ENCODE measurements at regions not wholly inside any gene's neighbourhood (a gene's known extent, or its start where the extent isn't known, plus 50 kb on each side); places are given as distances from the start of the nearest gene placed in this dataset.

GRCh38 chr14:101331141-101331525, 230.2 kb upstream of the DIO3 start:
- TF ChIP-seq, protein P1, sequence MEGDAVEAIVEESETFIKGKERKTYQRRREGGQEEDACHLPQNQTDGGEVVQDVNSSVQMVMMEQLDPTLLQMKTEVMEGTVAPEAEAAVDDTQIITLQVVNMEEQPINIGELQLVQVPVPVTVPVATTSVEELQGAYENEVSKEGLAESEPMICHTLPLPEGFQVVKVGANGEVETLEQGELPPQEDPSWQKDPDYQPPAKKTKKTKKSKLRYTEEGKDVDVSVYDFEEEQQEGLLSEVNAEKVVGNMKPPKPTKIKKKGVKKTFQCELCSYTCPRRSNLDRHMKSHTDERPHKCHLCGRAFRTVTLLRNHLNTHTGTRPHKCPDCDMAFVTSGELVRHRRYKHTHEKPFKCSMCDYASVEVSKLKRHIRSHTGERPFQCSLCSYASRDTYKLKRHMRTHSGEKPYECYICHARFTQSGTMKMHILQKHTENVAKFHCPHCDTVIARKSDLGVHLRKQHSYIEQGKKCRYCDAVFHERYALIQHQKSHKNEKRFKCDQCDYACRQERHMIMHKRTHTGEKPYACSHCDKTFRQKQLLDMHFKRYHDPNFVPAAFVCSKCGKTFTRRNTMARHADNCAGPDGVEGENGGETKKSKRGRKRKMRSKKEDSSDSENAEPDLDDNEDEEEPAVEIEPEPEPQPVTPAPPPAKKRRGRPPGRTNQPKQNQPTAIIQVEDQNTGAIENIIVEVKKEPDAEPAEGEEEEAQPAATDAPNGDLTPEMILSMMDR (IDR thresholded peaks at IDR 0.05; ENCODE audit: insufficient read depth, low read depth, low read length), result no peak
- no peak for TF ChIP-seq EZH2 (IDR thresholded peaks at IDR 0.05; ENCODE audit: insufficient read depth, low read length)
- H3K9ac ChIP-seq (ENCODE audit: low read length), result no peak overlapping the region
- Mint-ChIP-seq H3K4me1 (ENCODE audit: low read depth, unreplicated experiment) (no peaks in the 10 kb centered on the region), H3K27ac (ENCODE audit: unreplicated experiment) (no peak overlapping the region), H3K27me3 (ENCODE audit: low read depth, unreplicated experiment) (peaks cover 38% of the 10 kb centered on the region), H3K36me3 (ENCODE audit: low read depth, unreplicated experiment) (no peaks in the 10 kb centered on the region), H3K4me3 (ENCODE audit: unreplicated experiment) (no peak overlapping the region), H3K9me3 (ENCODE audit: unreplicated experiment) (no peaks in the 10 kb centered on the region)
- no peaks in the 10 kb centered on the region for H3K79me2 ChIP-seq (ENCODE audit: insufficient read depth, low read length)
- H2AFZ ChIP-seq (ENCODE audit: low read depth, low read length), result no peak overlapping the region
- H4K20me1 ChIP-seq (ENCODE audit: insufficient read depth, low read length), result no peaks in the 10 kb centered on the region
- no peak overlapping the region for H3K27ac ChIP-seq (ENCODE audit: low read depth, low read length)
- no peaks in the 10 kb centered on the region for H3K36me3 ChIP-seq (ENCODE audit: insufficient read depth, low read length)
- peaks cover 2% of the 10 kb centered on the region for H3K9me3 ChIP-seq (ENCODE audit: insufficient read depth, low read depth, low read length)
- H3K4me1 ChIP-seq (ENCODE audit: insufficient read depth, low read length), result no peaks in the 10 kb centered on the region
- no peak overlapping the region for H3K4me2 ChIP-seq (ENCODE audit: low read length)
- FAIRE-seq (no peak), DNase-seq (ENCODE audit: low read depth) (no peak)
- peaks cover 6% of the 10 kb centered on the region for H3K27me3 ChIP-seq (ENCODE audit: insufficient read depth, low read length)
- H3K4me3 ChIP-seq (ENCODE audit: insufficient read depth, low read depth, low read length), result no peak overlapping the region

DNA sequence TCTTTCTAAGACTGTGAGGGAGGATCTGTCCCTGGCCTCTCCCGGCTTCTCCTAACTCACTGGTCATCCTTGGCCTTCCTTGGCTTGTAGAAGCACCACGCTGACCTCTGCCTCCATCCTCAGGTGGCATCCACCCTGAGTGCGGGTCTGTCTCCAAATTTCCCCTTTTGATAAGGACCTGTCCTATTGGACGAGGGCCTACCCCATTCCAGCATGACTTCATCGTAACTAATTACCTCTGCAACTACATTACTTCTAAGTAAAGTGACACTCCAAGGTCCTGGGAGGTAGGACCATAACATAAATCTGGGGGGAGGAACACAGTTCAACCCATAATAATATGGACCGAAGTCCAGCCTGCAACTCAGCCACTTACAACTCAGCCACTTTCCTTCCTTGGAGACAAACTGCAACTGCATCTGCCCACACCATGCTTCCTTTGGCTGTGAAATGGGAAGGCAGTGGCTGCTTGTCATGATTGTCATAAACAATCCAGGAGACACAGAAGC, 229.6 kb upstream of the DIO3 start:
- Histone ChIP-seq H3K36me3 (ENCODE audit: insufficient read depth, low read length) (no peaks in the 10 kb centered on the region), H3K27ac (ENCODE audit: low read depth, low read length) (no peak overlapping the region), H2AFZ (ENCODE audit: low read depth, low read length) (no peak overlapping the region), H3K4me3 (ENCODE audit: insufficient read depth, low read depth, low read length) (no peak overlapping the region), H3K9me3 (ENCODE audit: insufficient read depth, low read depth, low read length) (peaks cover 2% of the 10 kb centered on the region), H3K4me2 (ENCODE audit: low read length) (no peak overlapping the region), H3K4me1 (ENCODE audit: insufficient read depth, low read length) (no peaks in the 10 kb centered on the region), H3K27me3 (ENCODE audit: insufficient read depth, low read length) (peaks cover 6% of the 10 kb centered on the region), H3K79me2 (ENCODE audit: insufficient read depth, low read length) (no peaks in the 10 kb centered on the region), H4K20me1 (ENCODE audit: insufficient read depth, low read length) (no peaks in the 10 kb centered on the region), H3K9ac (ENCODE audit: low read length) (no peak overlapping the region)
- Mint-ChIP-seq H3K4me1 (ENCODE audit: low read depth, unreplicated experiment) (no peaks in the 10 kb centered on the region), H3K9me3 (ENCODE audit: unreplicated experiment) (no peaks in the 10 kb centered on the region), H3K27ac (ENCODE audit: unreplicated experiment) (no peak overlapping the region), H3K36me3 (ENCODE audit: low read depth, unreplicated experiment) (no peaks in the 10 kb centered on the region), H3K4me3 (ENCODE audit: unreplicated experiment) (no peak overlapping the region), H3K27me3 (ENCODE audit: low read depth, unreplicated experiment) (peaks cover 43% of the 10 kb centered on the region)
- TF ChIP-seq EZH2 (IDR thresholded peaks at IDR 0.05; ENCODE audit: insufficient read depth, low read length), result no peak
- TF ChIP-seq, protein P1 (IDR thresholded peaks at IDR 0.05; ENCODE audit: insufficient read depth, low read depth, low read length), result no peak
- DNase-seq (ENCODE audit: low read depth), result no peak
- no peak for FAIRE-seq

- H3K27me3 Mint-ChIP-seq (ENCODE audit: low read depth, unreplicated experiment), result peaks cover 48% of the 10 kb centered on the region
- TF ChIP-seq, protein P1 (IDR thresholded peaks at IDR 0.05; ENCODE audit: insufficient read depth, low read depth, low read length), result no peak
- TF ChIP-seq EZH2 (IDR thresholded peaks at IDR 0.05; ENCODE audit: insufficient read depth, low read length), result no peak
- DNase-seq (ENCODE audit: low read depth) (no peak), FAIRE-seq (no peak)
- Histone ChIP-seq H3K79me2 (ENCODE audit: insufficient read depth, low read length) (no peaks in the 10 kb centered on the region), H3K36me3 (ENCODE audit: insufficient read depth, low read length) (no peaks in the 10 kb centered on the region), H3K4me3 (ENCODE audit: insufficient read depth, low read depth, low read length) (no peak overlapping the region), H3K4me2 (ENCODE audit: low read length) (no peak overlapping the region), H3K9ac (ENCODE audit: low read length) (no peak overlapping the region), H3K4me1 (ENCODE audit: insufficient read depth, low read length) (no peaks in the 10 kb centered on the region), H2AFZ (ENCODE audit: low read depth, low read length) (no peak overlapping the region), H3K27ac (ENCODE audit: low read depth, low read length) (no peak overlapping the region), H3K27me3 (ENCODE audit: insufficient read depth, low read length) (peaks cover 6% of the 10 kb centered on the region), H4K20me1 (ENCODE audit: insufficient read depth, low read length) (no peaks in the 10 kb centered on the region), H3K9me3 (ENCODE audit: insufficient read depth, low read depth, low read length) (no peaks in the 10 kb centered on the region)
- H3K27ac Mint-ChIP-seq (ENCODE audit: unreplicated experiment), result no peak overlapping the region
- H3K4me1 Mint-ChIP-seq (ENCODE audit: low read depth, unreplicated experiment), result no peaks in the 10 kb centered on the region
- no peaks in the 10 kb centered on the region for H3K36me3 Mint-ChIP-seq (ENCODE audit: low read depth, unreplicated experiment)
- no peaks in the 10 kb centered on the region for H3K9me3 Mint-ChIP-seq (ENCODE audit: unreplicated experiment)
- no peak overlapping the region for H3K4me3 Mint-ChIP-seq (ENCODE audit: unreplicated experiment)
Observed at GRCh38 chr14:101332281-101332680, 229.0 kb upstream of the DIO3 start.

Data from astrocyte (in vitro differentiated cells and primary cell).